ENCODE measurements at regions not wholly inside any gene's neighbourhood (a gene's known extent, or its start where the extent isn't known, plus 50 kb on each side); places are given as distances from the start of the nearest gene placed in this dataset.

DNA sequence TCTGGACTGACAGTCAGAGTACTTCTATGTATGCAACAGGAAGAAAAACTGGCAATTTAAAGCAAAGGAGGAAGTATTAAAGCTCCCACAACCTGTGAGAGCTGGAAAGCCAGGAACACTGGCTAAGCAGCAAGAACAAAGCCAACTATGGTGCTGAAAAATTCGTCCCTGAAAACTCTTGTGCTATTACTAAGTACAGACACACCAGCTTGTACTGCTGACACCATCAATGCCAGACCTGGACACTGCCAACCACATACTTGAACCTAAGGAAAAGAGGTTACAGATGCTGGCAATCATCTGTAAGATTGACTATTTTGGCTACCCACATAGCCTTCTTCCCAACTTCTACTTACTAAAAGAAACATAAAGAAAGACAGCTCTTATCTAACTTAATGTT, 1110.6 kb downstream of the SORCS3 start:
- in situ Hi-C loops (cut with MboI; ENCODE audit: low pct_ligation_motif_present in 1 of 4, low pct_unique_long_range_greater_than_20kb in 1 of 4, low sequenced_read_pairs in 3 of 4) = no loop called here
- H3K27me3 ChIP-seq = no peaks in the 10 kb centered on the region
- H3K36me3 ChIP-seq = no peaks in the 10 kb centered on the region
- H3K9me3 ChIP-seq = no peaks in the 10 kb centered on the region
- 25% methylated on average over 1 of the region's 1 CpG; no CpG with 5 or more reads in 1 of the 2 donors for WGBS, 2 donors (ENCODE audit: low coverage in 1 of 2)
- intact Hi-C loops (cut with DNase I; ENCODE audit: low total_unique reads) = no loop called here
- no peaks in the 10 kb centered on the region for H3K4me1 ChIP-seq
- TF ChIP-seq POLR2AphosphoS5 (IDR thresholded peaks at IDR 0.05) = no peak
- TF ChIP-seq, protein P1, sequence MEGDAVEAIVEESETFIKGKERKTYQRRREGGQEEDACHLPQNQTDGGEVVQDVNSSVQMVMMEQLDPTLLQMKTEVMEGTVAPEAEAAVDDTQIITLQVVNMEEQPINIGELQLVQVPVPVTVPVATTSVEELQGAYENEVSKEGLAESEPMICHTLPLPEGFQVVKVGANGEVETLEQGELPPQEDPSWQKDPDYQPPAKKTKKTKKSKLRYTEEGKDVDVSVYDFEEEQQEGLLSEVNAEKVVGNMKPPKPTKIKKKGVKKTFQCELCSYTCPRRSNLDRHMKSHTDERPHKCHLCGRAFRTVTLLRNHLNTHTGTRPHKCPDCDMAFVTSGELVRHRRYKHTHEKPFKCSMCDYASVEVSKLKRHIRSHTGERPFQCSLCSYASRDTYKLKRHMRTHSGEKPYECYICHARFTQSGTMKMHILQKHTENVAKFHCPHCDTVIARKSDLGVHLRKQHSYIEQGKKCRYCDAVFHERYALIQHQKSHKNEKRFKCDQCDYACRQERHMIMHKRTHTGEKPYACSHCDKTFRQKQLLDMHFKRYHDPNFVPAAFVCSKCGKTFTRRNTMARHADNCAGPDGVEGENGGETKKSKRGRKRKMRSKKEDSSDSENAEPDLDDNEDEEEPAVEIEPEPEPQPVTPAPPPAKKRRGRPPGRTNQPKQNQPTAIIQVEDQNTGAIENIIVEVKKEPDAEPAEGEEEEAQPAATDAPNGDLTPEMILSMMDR (IDR thresholded peaks at IDR 0.05) = no peak
- TF ChIP-seq POLR2A (IDR thresholded peaks at IDR 0.05) = no peak
- no peak for TF ChIP-seq EP300 (IDR thresholded peaks at IDR 0.05; ENCODE audit: low read depth)
- H3K4me3 ChIP-seq = no peak overlapping the region
- DNase-seq = no peak
- H3K27ac ChIP-seq = no peak overlapping the region

DNA sequence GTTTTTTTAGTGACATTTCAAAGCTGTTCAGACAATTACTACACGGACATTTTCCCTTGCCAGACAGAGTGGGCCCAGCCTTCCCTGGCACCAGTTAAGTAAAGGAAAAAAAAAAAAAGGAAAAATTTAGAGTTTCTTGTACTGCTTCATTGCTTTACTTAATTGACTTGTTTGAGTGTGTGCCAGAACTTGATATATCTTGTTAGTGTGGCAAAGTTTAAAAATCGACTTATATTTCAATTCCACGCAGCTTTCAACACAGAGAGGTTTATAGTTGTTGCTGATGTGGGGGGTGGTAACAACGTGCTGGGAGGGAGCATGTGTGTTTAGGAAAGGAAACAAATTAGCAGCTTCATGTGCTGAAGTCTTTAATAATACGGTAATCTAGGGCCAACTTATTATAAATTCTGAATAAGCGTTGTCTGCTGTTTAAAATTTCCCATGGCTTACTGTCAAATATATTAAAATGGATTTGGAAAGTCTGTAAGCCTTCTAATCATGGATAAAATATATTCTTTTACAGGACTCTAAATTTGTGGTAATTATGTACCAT, 1104.6 kb downstream of the SORCS3 start:
- no peak for TF ChIP-seq POLR2AphosphoS5 (IDR thresholded peaks at IDR 0.05)
- no peak for TF ChIP-seq EP300 (IDR thresholded peaks at IDR 0.05; ENCODE audit: low read depth)
- no peak overlapping the region for H3K27ac ChIP-seq
- H3K4me1 ChIP-seq = peaks cover 0 to 5% (median 0%) of the 10 kb centered on the region in 4 donors
- H3K4me3 ChIP-seq = no peak overlapping the region
- WGBS, 2 donors (ENCODE audit: low coverage in 1 of 2) = 72 to 90% methylated on average over 5 to 6 of the region's 6 CpGs
- H3K36me3 ChIP-seq = no peaks in the 10 kb centered on the region
- DNase-seq = no peak
- H3K27me3 ChIP-seq = no peaks in the 10 kb centered on the region
- H3K9me3 ChIP-seq = no peaks in the 10 kb centered on the region
- intact Hi-C loops (cut with DNase I; ENCODE audit: low total_unique reads) = no loop called here
- in situ Hi-C loops (cut with MboI; ENCODE audit: low pct_ligation_motif_present in 1 of 4, low pct_unique_long_range_greater_than_20kb in 1 of 4, low sequenced_read_pairs in 3 of 4) = no loop called here

DNA sequence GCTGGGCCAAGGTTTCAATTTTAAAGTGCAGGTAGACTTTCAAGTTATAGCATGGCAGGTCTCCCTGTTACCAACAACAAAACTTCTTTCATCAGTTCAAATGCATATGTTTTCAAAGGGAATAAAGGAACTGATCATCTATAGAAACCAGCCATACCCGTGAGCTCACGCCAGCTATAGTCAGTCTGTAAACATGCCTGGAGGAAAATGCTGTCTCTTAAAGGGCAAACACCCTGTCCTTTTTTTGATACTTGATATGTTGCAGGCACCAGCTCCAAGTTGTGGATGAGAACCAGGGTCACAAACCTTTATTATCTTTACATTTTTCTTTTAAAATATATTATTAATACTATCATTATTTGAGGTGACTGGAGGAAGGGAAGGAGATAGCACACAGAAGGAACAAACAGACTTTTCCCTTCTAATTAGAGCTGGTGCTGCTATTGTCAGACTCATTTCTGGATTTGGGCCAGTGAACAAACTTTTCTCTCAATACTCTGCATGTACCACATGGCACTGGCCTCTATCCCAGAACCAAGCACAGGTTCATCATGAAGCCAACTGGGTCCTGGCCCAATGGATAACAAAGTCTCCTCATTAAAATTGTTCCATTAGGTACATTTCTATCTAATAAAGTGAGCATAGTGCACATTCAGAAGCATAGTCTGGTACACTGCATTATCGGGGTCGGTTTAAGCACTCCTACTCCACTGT, 1102.4 kb downstream of the SORCS3 start:
- Histone ChIP-seq H3K36me3 (no peaks in the 10 kb centered on the region), H3K9me3 (no peaks in the 10 kb centered on the region), H3K4me3 (no peak overlapping the region), H3K27me3 (no peaks in the 10 kb centered on the region), H3K4me1 (peaks cover 0 to 5% (median 0%) of the 10 kb centered on the region in 4 donors), H3K27ac (no peak overlapping the region)
- in situ Hi-C loops (cut with MboI; ENCODE audit: low pct_ligation_motif_present in 1 of 4, low pct_unique_long_range_greater_than_20kb in 1 of 4, low sequenced_read_pairs in 3 of 4) = no loop called here
- DNase-seq = no peak
- TF ChIP-seq, protein P1 (IDR thresholded peaks at IDR 0.05) = no peak
- TF ChIP-seq POLR2A (IDR thresholded peaks at IDR 0.05) = no peak
- TF ChIP-seq EP300 (IDR thresholded peaks at IDR 0.05; ENCODE audit: low read depth) = no peak
- no peak for TF ChIP-seq POLR2AphosphoS5 (IDR thresholded peaks at IDR 0.05)
- intact Hi-C loops (cut with DNase I; ENCODE audit: low total_unique reads) = no loop called here
- WGBS, 2 donors (ENCODE audit: low coverage in 1 of 2) = 63 to 71% methylated on average over 4 of the region's 4 CpGs

DNA sequence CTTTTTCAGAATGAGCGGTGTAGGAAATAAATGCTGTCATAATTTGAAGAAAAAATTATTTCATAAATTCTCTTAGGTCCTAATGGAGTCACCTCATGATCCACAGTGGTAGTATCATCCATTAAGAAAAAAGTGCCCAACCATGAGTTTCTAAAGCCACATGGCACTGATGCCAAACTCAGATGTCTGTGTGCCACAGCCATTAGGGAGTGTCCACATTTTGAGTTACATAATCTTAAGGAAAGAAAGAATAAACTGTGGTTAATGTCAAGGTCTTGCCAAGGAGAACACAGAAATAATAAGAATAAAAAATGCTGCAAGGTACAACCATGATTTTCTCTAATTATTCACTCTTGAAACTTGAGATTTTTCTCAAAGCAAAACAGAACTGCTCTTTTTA, 1101.8 kb downstream of the SORCS3 start:
- no peak for DNase-seq
- TF ChIP-seq POLR2A (IDR thresholded peaks at IDR 0.05) = no peak
- no peak for TF ChIP-seq POLR2AphosphoS5 (IDR thresholded peaks at IDR 0.05)
- no peak for TF ChIP-seq EP300 (IDR thresholded peaks at IDR 0.05; ENCODE audit: low read depth)
- TF ChIP-seq, protein P1 (IDR thresholded peaks at IDR 0.05) = no peak
- intact Hi-C loops (cut with DNase I; ENCODE audit: low total_unique reads) (no loop called here), in situ Hi-C loops (cut with MboI; ENCODE audit: low pct_ligation_motif_present in 1 of 4, low pct_unique_long_range_greater_than_20kb in 1 of 4, low sequenced_read_pairs in 3 of 4) (no loop called here)
- H3K4me1 ChIP-seq = peaks cover 0 to 5% (median 0%) of the 10 kb centered on the region in 4 donors
- H3K4me3 ChIP-seq = no peak overlapping the region
- H3K27me3 ChIP-seq = no peaks in the 10 kb centered on the region
- no peaks in the 10 kb centered on the region for H3K36me3 ChIP-seq
- H3K27ac ChIP-seq = no peak overlapping the region
- no peaks in the 10 kb centered on the region for H3K9me3 ChIP-seq
- 84 to 85% methylated on average over 1 of the region's 1 CpG for WGBS, 2 donors (ENCODE audit: low coverage in 1 of 2)
